ENCODE measurements at regions not wholly inside any gene's neighbourhood (a gene's known extent, or its start where the extent isn't known, plus 50 kb on each side); places are given as distances from the start of the nearest gene placed in this dataset.

DNA sequence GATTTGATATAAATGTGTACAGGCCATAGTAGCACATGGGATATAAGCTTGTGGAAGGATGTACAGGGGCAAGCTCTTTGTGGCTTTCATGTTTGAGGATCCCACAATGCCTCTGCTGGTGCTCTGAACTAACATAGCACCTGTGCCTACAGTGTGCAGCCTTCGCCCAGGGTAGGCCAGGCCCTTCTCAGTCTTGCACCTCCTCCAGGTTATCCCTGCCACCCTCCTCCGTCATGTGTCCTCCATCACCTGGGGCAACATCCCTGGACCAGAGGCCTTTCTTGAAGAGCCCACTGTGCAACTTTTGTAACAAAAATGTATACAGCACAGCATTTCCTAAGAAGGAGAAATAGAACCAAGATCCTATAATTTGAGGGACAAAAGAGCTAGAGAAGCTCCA is 306.8 kb downstream of the IRS2 start:
- no peak for TF ChIP-seq EZH2 (IDR thresholded peaks at IDR 0.05; ENCODE audit: borderline replicate concordance, low read length)
- TF ChIP-seq, protein P1, sequence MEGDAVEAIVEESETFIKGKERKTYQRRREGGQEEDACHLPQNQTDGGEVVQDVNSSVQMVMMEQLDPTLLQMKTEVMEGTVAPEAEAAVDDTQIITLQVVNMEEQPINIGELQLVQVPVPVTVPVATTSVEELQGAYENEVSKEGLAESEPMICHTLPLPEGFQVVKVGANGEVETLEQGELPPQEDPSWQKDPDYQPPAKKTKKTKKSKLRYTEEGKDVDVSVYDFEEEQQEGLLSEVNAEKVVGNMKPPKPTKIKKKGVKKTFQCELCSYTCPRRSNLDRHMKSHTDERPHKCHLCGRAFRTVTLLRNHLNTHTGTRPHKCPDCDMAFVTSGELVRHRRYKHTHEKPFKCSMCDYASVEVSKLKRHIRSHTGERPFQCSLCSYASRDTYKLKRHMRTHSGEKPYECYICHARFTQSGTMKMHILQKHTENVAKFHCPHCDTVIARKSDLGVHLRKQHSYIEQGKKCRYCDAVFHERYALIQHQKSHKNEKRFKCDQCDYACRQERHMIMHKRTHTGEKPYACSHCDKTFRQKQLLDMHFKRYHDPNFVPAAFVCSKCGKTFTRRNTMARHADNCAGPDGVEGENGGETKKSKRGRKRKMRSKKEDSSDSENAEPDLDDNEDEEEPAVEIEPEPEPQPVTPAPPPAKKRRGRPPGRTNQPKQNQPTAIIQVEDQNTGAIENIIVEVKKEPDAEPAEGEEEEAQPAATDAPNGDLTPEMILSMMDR (IDR thresholded peaks at IDR 0.05; ENCODE audit: low read length), result no peak
